ENCODE measurements at regions not wholly inside any gene's neighbourhood (a gene's known extent, or its start where the extent isn't known, plus 50 kb on each side); places are given as distances from the start of the nearest gene placed in this dataset.

- no peak for TF ChIP-seq CTCF (IDR thresholded peaks at IDR 0.05)
- no peak for TF ChIP-seq POLR2A (IDR thresholded peaks at IDR 0.05)
Measured at GRCh38 chr4:56085275-56085674, 136.5 kb downstream of the CEP135 start.

Measured in Peyer's patch (tissue), 4 donors.